ENCODE measurements at regions not wholly inside any gene's neighbourhood (a gene's known extent, or its start where the extent isn't known, plus 50 kb on each side); places are given as distances from the start of the nearest gene placed in this dataset.

- DNase-seq (ENCODE audit: low read depth): no peak
- H3K4me3 ChIP-seq (ENCODE audit: low read length): no peak overlapping the region
- TF ChIP-seq CTCF (conservative IDR thresholded peaks at IDR 0.05; ENCODE audit: low read length): no peak
Measured at GRCh38 chr12:61717986-61718385, 542.2 kb upstream of the USP15 start.

- no peak for DNase-seq (ENCODE audit: low read depth)
- H3K4me3 ChIP-seq (ENCODE audit: low read length): no peak overlapping the region
- no peak for TF ChIP-seq CTCF (conservative IDR thresholded peaks at IDR 0.05; ENCODE audit: low read length)
Measured at GRCh38 chr12:61739925-61740324, 520.3 kb upstream of the USP15 start.

GRCh38 chr12:61750604-61751003, 509.6 kb upstream of the USP15 start:
- no peak for TF ChIP-seq CTCF (conservative IDR thresholded peaks at IDR 0.05; ENCODE audit: low read length)
- peak; percentile 58 for DNase-seq (ENCODE audit: low read depth)
- H3K4me3 ChIP-seq (ENCODE audit: low read length): no peak overlapping the region

GRCh38 chr12:61754214-61754613, 506.0 kb upstream of the USP15 start:
- no peak for TF ChIP-seq CTCF (conservative IDR thresholded peaks at IDR 0.05; ENCODE audit: low read length)
- no peak overlapping the region for H3K4me3 ChIP-seq (ENCODE audit: low read length)
- DNase-seq (ENCODE audit: low read depth): no peak

GRCh38 chr12:61757831-61758505, 502.2 kb upstream of the USP15 start:
- peak; percentile 11 for DNase-seq (ENCODE audit: low read depth)
- no peak overlapping the region for H3K4me3 ChIP-seq (ENCODE audit: low read length)
- TF ChIP-seq CTCF (conservative IDR thresholded peaks at IDR 0.05; ENCODE audit: low read length): no peak

- H3K4me3 ChIP-seq (ENCODE audit: low read length): no peak overlapping the region
- no peak for DNase-seq (ENCODE audit: low read depth)
- no peak for TF ChIP-seq CTCF (conservative IDR thresholded peaks at IDR 0.05; ENCODE audit: low read length)
Measured at GRCh38 chr12:61758661-61759060, 501.5 kb upstream of the USP15 start.

GRCh38 chr12:61765926-61766325, 494.3 kb upstream of the USP15 start:
- no peak for TF ChIP-seq CTCF (conservative IDR thresholded peaks at IDR 0.05; ENCODE audit: low read length)
- no peak for DNase-seq (ENCODE audit: low read depth)
- no peak overlapping the region for H3K4me3 ChIP-seq (ENCODE audit: low read length)
